Kidney (tissue), 13 donors: ENCODE measurements at regions not wholly inside any gene's neighbourhood (a gene's known extent, or its start where the extent isn't known, plus 50 kb on each side); places are given as distances from the start of the nearest gene placed in this dataset.

Experiments used
- DNase-seq, 5 donors: peaks; one replicate each; pipeline ENCODE4 v3.0.0-alpha.2; 2013 to 2020
- FAIRE-seq: peaks from 2 replicates; lab custom pipeline; 2012; peaks lifted over from hg19 to GRCh38; lab: Jason Lieb, UNC
- H3K27ac ChIP-seq, 2 donors: one replicate each; pipeline ENCODE4 v1.7.0; 2013; ENCODE audit warnings: low read depth in 2 of 2, low read length in 2 of 2, inconsistent platforms in 1 of 2
- H3K27me3 ChIP-seq: one replicate; pipeline ENCODE4 v1.7.1; 2013; ENCODE audit warnings: low read length, inconsistent platforms; ENCODE audit not compliant: control insufficient read depth, insufficient read depth
- H3K36me3 ChIP-seq, 3 donors: one replicate each; pipeline versions ENCODE4 v1.7.0 to v1.7.1; 2013; ENCODE audit warnings: low read length in 3 of 3, control low read depth in 1 of 3, inconsistent platforms in 1 of 3; ENCODE audit not compliant: insufficient read depth in 3 of 3, control insufficient read depth in 2 of 3
- H3K4me1 ChIP-seq, 3 donors: one replicate each; pipeline versions ENCODE4 v1.7.0 to v1.7.1; 2013; ENCODE audit warnings: low read length in 3 of 3, inconsistent platforms in 1 of 3, low read depth in 1 of 3; ENCODE audit not compliant: control insufficient read depth in 2 of 3, insufficient read depth in 2 of 3
- H3K4me3 ChIP-seq, 3 donors: one replicate each; pipeline versions ENCODE4 v1.7.0 to v1.8.1; 2013; ENCODE audit warnings: low read length in 3 of 3, control low read depth in 1 of 3, inconsistent platforms in 1 of 3
- H3K9ac ChIP-seq, 3 donors: one replicate each; pipeline versions ENCODE4 v1.7.0 to v1.7.1; 2013; ENCODE audit warnings: low read length in 3 of 3, control low read depth in 1 of 3, inconsistent platforms in 1 of 3
- H3K9me3 ChIP-seq, 3 donors: one replicate each; pipeline versions ENCODE4 v1.7.0 to v1.7.1; 2013; ENCODE audit warnings: low read length in 3 of 3, control low read depth in 1 of 3, inconsistent platforms in 1 of 3; ENCODE audit not compliant: control insufficient read depth in 2 of 3, insufficient read depth in 1 of 3
- CTCF ChIP-seq: IDR thresholded peaks from 3 replicates; pipeline ENCODE4 v1.5.1; 2012; ENCODE audit warnings: mild to moderate bottlenecking, moderate library complexity, borderline replicate concordance; ENCODE audit not compliant: insufficient read depth; ENCODE audit errors: extremely low read depth
- intact Hi-C: fragments of 100-400 bp; cut with DNase I; formaldehyde crosslinking; loops from one replicate; pipeline ENCODE4 v1.11.1; 2022
- donor health status: control.
- donor health status: control.
- donor health status: control.
- donor health status: control.
- donor health status: control.
- donor health status: DM: yes; HTN: yes; CAD: no.
- donor health status: Normal renal cell carcinoma (clear cell type).

- DNase-seq (no peak), FAIRE-seq (no peak)
- peaks cover 0 to 5% (median 0%) of the 10 kb centered on the region in 3 donors for H3K9me3 ChIP-seq
Observed at GRCh38 chr4:158036998-158037397, 135.8 kb downstream of the GASK1B start.

GRCh38 chr4:158035662-158036195 lies 137.1 kb downstream of the GASK1B start:
- intact Hi-C loops, result no loop called here
- Histone ChIP-seq H3K9me3 (peaks cover 0 to 5% (median 0%) of the 10 kb centered on the region in 3 donors), H3K4me1 (no peaks in the 10 kb centered on the region), H3K27me3 (no peaks in the 10 kb centered on the region), H3K27ac (no peak overlapping the region), H3K9ac (no peak overlapping the region), H3K36me3 (no peaks in the 10 kb centered on the region), H3K4me3 (no peak overlapping the region)
- DNase-seq, result no peak
- TF ChIP-seq CTCF, result no peak
- no peak for FAIRE-seq

More at GRCh38 chr4:158036998-158037397, 135.8 kb downstream of the GASK1B start:
- Histone ChIP-seq H3K9ac (no peak overlapping the region), H3K36me3 (no peaks in the 10 kb centered on the region), H3K27ac (no peak overlapping the region), H3K4me1 (no peaks in the 10 kb centered on the region), H3K4me3 (no peak overlapping the region), H3K27me3 (no peaks in the 10 kb centered on the region)
- TF ChIP-seq CTCF, result no peak
- intact Hi-C loops, result no loop called here

GRCh38 chr4:158033416-158034120 lies 139.3 kb downstream of the GASK1B start:
- Histone ChIP-seq H3K27ac (peak overlapping the region; percentile 29 to 50), H3K36me3 (no peaks in the 10 kb centered on the region), H3K9me3 (peaks cover 0 to 4% (median 0%) of the 10 kb centered on the region in 3 donors), H3K9ac (no peak overlapping the region), H3K27me3 (no peaks in the 10 kb centered on the region), H3K4me3 (peak overlapping the region in 1 of 3 donors; percentile 30), H3K4me1 (no peaks in the 10 kb centered on the region)
- intact Hi-C loops, result no loop called here
- DNase-seq (peak in 1 of 5 donors; percentile 18), FAIRE-seq (no peak)
- TF ChIP-seq CTCF, result no peak
